ENCODE measurements at regions not wholly inside any gene's neighbourhood (a gene's known extent, or its start where the extent isn't known, plus 50 kb on each side); places are given as distances from the start of the nearest gene placed in this dataset.
"Not testable (repeated sequence)": the region's sequence is repeated elsewhere in the genome, so short reads cannot be mapped to it uniquely, and the experiment has no call there.

DNA sequence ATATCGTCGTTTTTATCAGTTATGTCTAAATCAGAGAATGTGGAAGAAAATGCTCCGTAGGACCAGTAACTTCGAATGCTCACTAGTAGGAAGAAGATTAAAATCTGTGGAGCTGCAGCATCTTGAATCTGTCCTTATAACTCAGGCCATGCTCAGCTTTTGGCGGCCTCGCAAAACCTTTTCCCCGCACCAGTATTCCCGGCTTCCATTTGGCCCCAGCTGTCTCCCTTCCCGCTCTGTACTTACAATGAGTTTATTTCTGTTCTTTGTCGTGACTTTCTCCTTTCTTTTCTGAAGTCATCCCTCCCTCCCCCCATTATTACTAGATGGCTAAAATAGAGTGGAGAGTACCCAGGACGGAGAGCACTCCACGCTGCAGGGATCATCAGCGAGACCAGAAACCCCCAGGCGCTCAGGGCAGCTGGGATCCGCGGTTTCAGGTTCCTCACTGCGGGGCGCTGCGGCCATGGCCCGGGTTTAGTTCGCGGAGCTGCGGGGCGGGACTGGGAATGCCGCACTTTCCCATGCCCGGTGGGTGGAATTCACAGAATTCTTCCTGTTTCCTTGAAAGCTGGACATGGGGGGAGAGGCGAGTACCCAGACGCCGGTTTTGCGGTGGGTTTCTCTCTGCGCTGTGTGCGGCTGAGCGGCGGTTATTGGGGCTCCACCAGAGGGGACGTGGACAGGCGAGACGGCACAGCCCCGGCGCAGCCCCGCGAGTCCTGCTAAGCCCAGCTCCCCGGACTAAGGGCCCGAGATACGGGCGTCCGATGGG lies 183.5 kb downstream of the POM121L12 start:
- in situ Hi-C loops (cut with HindIII; ENCODE audit: low pct_ligation_motif_present, low pct_unique_long_range_greater_than_20kb, low sequenced_read_pairs) = no loop called here

GRCh38 chr7:53229202-53229601 lies 193.8 kb downstream of the POM121L12 start:
- in situ Hi-C loops (cut with HindIII; ENCODE audit: low pct_ligation_motif_present, low pct_unique_long_range_greater_than_20kb, low sequenced_read_pairs) = no loop called here
- DNase-seq = no peak

More for the DNA sequence above, 183.5 kb downstream of the POM121L12 start:
- peak; percentile 48 for DNase-seq

DNA sequence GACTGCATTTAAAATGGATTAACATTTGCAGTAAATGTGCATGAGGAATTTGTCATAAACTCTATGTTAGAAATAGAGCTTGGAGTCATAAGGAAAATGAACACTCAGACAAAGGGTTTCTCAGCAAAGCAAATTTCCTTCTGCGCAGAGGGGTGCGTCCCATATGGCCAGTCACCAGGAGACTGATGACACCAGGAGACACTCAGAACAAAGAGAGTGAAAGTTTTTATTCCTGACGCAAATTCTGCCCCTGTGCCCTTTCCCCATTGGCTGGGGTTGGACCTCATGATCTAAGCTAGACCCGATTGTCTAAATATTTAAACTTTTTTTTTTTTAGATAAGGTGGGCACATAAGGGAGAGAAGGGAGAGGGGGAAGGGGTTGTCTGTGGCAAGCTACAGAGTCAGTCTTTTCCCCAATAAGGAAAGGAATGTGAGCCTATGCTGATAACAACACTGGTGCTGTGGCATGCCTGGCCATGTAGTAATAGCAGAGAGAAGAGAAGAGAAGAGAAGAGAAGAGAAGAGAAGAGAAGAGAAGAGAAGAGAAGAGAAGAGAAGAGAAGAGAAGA lies 202.0 kb downstream of the POM121L12 start:
- in situ Hi-C loops (cut with HindIII; ENCODE audit: low pct_ligation_motif_present, low pct_unique_long_range_greater_than_20kb, low sequenced_read_pairs) = no loop called here
- no peak for DNase-seq

DNA sequence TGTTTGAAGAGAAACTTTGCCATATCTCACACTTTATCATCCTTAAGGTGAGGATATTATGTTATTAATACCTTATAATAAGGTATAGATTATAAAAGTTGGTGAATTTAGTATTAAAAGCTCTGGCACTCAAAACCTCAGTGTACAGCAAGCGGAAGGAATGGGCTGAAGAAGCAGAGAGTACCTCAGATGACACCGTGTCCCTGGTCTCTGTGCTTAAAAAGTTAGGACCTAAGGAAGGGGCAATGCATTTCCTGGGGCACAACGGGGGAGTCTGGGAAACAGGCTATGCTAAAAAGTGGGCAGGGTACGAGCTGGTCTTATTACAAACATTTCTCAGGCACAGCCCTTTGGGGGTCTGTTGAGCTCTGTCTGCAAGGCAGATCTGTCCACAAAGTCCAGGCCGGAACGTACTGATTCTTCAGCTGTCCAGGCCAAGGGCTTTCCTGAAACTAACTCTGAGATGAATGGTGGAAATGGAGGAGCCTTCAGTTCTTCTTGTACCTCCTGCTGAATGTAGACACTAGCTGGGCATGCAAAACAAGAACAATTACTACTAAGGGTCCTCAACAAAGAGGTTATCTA lies 202.7 kb downstream of the POM121L12 start:
- in situ Hi-C loops (cut with HindIII; ENCODE audit: low pct_ligation_motif_present, low pct_unique_long_range_greater_than_20kb, low sequenced_read_pairs) = no loop called here
- no peak for DNase-seq

DNA sequence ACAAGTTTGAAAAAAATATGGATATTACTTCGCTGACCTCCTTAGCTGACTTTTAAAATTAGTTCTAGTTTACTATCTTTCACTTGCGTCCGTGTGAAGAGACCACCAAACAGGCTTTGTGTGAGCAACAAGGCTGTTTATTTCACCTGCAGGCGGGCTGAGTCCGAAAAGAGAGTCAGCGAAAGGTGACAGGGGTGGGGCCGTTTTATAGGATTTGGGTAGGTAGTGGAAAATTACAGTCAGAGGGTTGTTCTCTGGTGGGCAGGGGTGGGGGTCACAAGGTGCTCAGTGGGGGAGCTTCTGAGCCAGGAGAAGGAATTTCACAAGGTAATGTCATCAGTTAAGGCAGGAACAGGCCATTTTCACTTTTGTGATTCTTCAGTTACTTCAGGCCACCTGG lies 203.7 kb downstream of the POM121L12 start:
- DNase-seq; in situ Hi-C loops (cut with HindIII; ENCODE audit: low pct_ligation_motif_present, low pct_unique_long_range_greater_than_20kb, low sequenced_read_pairs): not testable (repeated sequence)

- in situ Hi-C loops (cut with HindIII; ENCODE audit: low pct_ligation_motif_present, low pct_unique_long_range_greater_than_20kb, low sequenced_read_pairs) = no loop called here
- DNase-seq = no peak
Measured at GRCh38 chr7:53245721-53246120, 210.3 kb downstream of the POM121L12 start.

- DNase-seq = no peak
- in situ Hi-C loops (cut with HindIII; ENCODE audit: low pct_ligation_motif_present, low pct_unique_long_range_greater_than_20kb, low sequenced_read_pairs) = no loop called here
Measured at GRCh38 chr7:53246957-53247356, 211.5 kb downstream of the POM121L12 start.

- DNase-seq = no peak
- in situ Hi-C loops (cut with HindIII; ENCODE audit: low pct_ligation_motif_present, low pct_unique_long_range_greater_than_20kb, low sequenced_read_pairs) = no loop called here
Measured at GRCh38 chr7:53252539-53252938, 217.1 kb downstream of the POM121L12 start.

DNA sequence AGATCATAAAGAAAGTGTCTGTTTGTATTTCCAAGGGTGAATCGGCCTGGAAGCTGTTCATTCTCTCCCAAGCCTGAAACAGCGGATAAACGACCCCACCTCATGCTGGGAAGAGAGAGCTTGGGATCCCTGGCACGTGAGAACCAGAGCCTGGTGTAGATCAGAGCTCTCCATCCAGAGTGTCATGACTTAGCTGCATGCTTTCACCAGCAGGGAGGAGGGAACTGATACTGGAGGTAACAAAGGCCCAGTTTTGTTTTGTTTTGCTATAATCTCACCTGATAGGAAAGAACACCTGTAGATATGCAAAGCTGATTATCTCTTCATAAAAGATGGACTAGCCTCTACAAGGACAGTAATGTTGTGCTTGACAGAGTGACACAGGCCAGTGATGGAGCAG lies 236.6 kb downstream of the POM121L12 start:
- no peak for DNase-seq
- in situ Hi-C loops (cut with HindIII; ENCODE audit: low pct_ligation_motif_present, low pct_unique_long_range_greater_than_20kb, low sequenced_read_pairs) = no loop called here

- in situ Hi-C loops (cut with HindIII; ENCODE audit: low pct_ligation_motif_present, low pct_unique_long_range_greater_than_20kb, low sequenced_read_pairs) = no loop called here
- DNase-seq = no peak
Measured at GRCh38 chr7:53281312-53281711, 245.9 kb downstream of the POM121L12 start.

DNA sequence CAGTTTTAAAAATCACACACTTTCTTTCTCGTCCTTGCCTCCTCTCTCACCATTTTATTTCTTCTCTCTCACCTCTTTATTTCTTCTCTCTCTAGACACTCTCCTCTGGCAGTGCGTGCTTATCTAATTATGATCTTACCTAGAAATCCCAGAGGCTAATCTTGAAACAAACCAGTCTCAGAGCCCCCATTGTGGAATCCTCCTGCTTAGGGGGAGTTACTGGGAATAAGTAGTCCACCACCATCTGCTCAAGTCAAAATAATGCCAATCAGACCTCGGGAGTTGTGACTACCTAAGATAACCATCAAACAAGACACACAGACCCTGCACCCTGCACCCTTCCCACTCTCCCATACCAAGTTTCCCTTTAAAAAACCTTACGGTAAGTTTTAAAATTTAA lies 256.9 kb downstream of the POM121L12 start:
- no peak for DNase-seq
- in situ Hi-C loops (cut with HindIII; ENCODE audit: low pct_ligation_motif_present, low pct_unique_long_range_greater_than_20kb, low sequenced_read_pairs) = no loop called here

DNA sequence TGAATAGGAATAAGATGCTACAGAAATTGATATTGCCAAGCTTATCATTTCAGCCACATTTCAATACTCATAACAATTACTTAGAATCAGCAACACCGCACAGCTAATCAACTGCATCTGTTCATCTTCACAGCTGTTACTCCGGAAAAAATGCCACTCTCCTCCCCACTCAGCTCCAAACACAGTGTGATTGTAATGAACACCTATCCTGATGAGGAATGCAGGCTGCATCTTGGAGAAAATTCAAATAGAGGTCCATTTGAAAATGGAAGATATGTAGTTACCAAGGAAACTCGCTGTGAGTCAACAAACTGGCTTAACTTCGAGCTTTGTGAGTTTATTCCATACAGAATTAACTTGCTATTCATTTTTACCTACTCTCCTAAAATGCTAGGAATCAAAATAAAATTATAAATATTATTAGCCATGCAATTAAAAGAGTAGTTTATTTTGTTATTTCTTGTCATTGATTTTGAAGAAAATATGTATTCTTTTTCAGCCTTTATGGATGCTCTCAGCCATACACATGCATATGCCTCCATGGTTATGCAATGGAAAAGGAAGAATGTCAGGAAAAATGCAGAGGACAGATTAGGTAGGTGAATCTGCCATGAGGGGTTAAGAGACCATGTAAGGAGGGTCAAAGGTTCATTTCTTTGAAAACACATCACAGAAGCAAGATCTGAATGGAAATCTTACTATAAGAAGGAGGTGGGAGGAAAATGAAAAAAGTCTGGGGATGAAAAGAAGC lies 267.2 kb downstream of the POM121L12 start:
- in situ Hi-C loops (cut with HindIII; ENCODE audit: low pct_ligation_motif_present, low pct_unique_long_range_greater_than_20kb, low sequenced_read_pairs) = no loop called here

DNA sequence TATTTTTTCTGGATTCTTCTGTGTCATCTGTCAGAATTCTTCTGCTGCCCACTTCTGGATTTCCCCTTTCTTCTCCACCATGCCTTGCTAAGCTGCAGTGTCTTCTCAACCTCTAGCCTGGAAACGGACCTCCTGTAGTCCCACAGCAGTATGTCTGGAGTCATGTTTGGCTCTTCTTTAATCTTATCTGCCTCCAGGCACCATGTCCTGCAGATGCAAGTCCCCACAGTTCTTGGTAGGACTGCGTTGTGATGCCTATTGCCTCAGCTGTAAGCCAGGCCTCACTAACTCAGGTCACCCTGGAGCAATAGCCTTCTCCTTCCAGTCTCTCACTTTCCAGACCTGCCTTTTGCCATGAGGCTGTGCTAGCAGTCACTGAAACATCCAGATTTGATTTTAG lies 268.3 kb downstream of the POM121L12 start:
- DNase-seq = no peak
- in situ Hi-C loops (cut with HindIII; ENCODE audit: low pct_ligation_motif_present, low pct_unique_long_range_greater_than_20kb, low sequenced_read_pairs) = no loop called here

More for the DNA sequence above, 267.2 kb downstream of the POM121L12 start:
- DNase-seq = no peak

- DNase-seq = no peak
- in situ Hi-C loops (cut with HindIII; ENCODE audit: low pct_ligation_motif_present, low pct_unique_long_range_greater_than_20kb, low sequenced_read_pairs) = no loop called here
Measured at GRCh38 chr7:53306846-53307245, 271.4 kb downstream of the POM121L12 start.

DNA sequence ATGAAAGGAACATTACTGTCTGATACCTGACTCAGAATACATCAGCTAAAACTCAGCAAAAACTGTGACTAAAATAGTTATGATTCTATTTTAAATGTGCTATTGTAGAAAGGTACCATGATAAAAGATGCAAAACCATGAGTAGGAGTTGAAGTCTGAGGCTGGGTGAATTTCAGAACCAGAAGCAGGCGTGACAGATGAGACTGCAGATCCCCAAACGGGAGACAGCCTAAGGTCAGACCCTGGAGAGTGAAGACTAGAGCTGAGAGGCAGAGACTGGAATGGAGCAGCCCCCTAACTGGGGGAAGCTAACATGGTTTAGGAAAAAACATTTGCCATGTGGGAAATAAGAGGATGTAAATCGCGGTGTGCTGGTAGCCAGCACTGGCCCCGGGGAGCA lies 275.8 kb downstream of the POM121L12 start:
- no peak for DNase-seq
- in situ Hi-C loops (cut with HindIII; ENCODE audit: low pct_ligation_motif_present, low pct_unique_long_range_greater_than_20kb, low sequenced_read_pairs) = no loop called here

GRCh38 chr7:53315981-53316380 lies 280.5 kb downstream of the POM121L12 start:
- in situ Hi-C loops (cut with HindIII; ENCODE audit: low pct_ligation_motif_present, low pct_unique_long_range_greater_than_20kb, low sequenced_read_pairs) = no loop called here

DNA sequence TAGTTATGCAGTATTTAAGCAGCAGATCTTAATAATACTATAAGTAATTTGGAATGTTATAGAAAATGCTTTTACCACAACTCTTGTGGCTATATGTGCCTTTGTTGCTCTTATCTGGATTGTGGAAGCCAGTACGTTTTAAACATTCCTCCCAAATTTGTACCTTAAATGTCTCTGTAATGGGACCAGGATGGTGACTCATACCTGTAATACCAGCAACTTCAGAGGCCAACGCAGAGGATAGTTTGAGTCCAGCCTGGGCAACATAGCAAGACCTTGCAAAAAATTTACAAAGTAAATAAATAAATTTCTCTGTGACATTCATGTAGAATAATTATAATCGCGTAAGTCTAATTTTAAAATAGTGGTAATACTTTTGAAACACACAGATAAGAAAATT lies 283.1 kb downstream of the POM121L12 start:
- DNase-seq = no peak
- in situ Hi-C loops (cut with HindIII; ENCODE audit: low pct_ligation_motif_present, low pct_unique_long_range_greater_than_20kb, low sequenced_read_pairs) = no loop called here

More at GRCh38 chr7:53315981-53316380, 280.5 kb downstream of the POM121L12 start:
- no peak for DNase-seq

DNA sequence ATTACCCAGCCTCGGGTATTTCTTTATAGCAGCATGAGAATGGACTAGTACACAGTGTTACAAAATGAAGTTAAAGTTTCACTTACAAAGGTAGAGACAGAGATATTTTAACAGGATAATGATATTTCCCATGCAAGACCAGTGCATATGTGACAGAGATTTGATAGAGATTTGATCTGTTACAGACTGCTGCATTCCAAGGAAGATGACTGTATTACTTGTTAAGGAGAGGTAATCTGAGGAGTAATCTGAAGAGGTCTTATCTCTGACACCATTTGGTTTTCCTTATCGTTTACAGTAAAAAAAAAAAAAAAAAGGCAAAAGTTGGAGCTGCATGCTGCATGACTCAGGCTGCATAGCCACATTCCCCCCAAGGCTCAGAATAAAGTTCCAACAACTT lies 289.6 kb downstream of the POM121L12 start:
- no peak for DNase-seq
- in situ Hi-C loops (cut with HindIII; ENCODE audit: low pct_ligation_motif_present, low pct_unique_long_range_greater_than_20kb, low sequenced_read_pairs) = no loop called here

- in situ Hi-C loops (cut with HindIII; ENCODE audit: low pct_ligation_motif_present, low pct_unique_long_range_greater_than_20kb, low sequenced_read_pairs) = no loop called here
- no peak for DNase-seq
Measured at GRCh38 chr7:53326634-53327033, 291.2 kb downstream of the POM121L12 start.
